GM12873 (cell line): ENCODE measurements at regions not wholly inside any gene's neighbourhood (a gene's known extent, or its start where the extent isn't known, plus 50 kb on each side); places are given as distances from the start of the nearest gene placed in this dataset.

Source experiments
- CTCF ChIP-seq: IDR thresholded peaks from 2 replicates; pipeline ENCODE4 v1.5.1; 2012; ENCODE audit warnings: low read depth, mild to moderate bottlenecking, moderate library complexity, low read length, control low read depth; ENCODE audit not compliant: insufficient read depth; ENCODE audit errors: missing control alignments

- peak; percentile 79 for TF ChIP-seq CTCF
Observed at GRCh38 chr18:47595831-47596501, 334.5 kb downstream of the SMAD2 start.

- no peak for TF ChIP-seq CTCF
Observed at GRCh38 chr18:47594621-47595086, 335.8 kb downstream of the SMAD2 start.

GRCh38 chr18:47593744-47594472, 336.6 kb downstream of the SMAD2 start:
- TF ChIP-seq CTCF = no peak

- no peak for TF ChIP-seq CTCF
Observed at GRCh38 chr18:47591429-47591828, 339.0 kb downstream of the SMAD2 start.

- no peak for TF ChIP-seq CTCF
Observed at GRCh38 chr18:47587587-47587986, 336.1 kb upstream of the SKOR2 start.

- TF ChIP-seq CTCF = no peak
Observed at GRCh38 chr18:47586418-47587070, 335.1 kb upstream of the SKOR2 start.

GRCh38 chr18:47585914-47586313, 334.5 kb upstream of the SKOR2 start:
- TF ChIP-seq CTCF = no peak
